HepG2 (cell line): ENCODE measurements at regions not wholly inside any gene's neighbourhood (a gene's known extent, or its start where the extent isn't known, plus 50 kb on each side); places are given as distances from the start of the nearest gene placed in this dataset.

ENCODE experiments used
- ATAC-seq: fragments of 200-7000 bp; cut with Tn5 transposase; 3 replicates; pipeline ENCODE4 v1.9.1; 2020; ENCODE audit warnings: mild to moderate bottlenecking, moderate library complexity
- BruUV-seq: library from RNA; stranded (reverse); fragments of 400-500 nt; replicated peaks from 2 replicates; lab custom pipeline; 2021; lab: Mats Ljungman, UMichigan
- CTCF ChIA-PET: fragments of 300-600 bp; formaldehyde crosslinking; extraction: SDS; loops from one replicate; lab custom pipeline; 2021; ENCODE audit warnings: low total read pairs, inconsistent platforms, low intra/inter-chr PET ratio; lab: Yijun Ruan, JAX
- POLR2A ChIA-PET: fragments of 350-600 bp; sonication (Branson Sonifier 250); formaldehyde crosslinking; loops from one replicate; lab custom pipeline; 2020; ENCODE audit warnings: antibody characterized with exemption, inconsistent platforms; lab: Yijun Ruan, JAX
- DNase-seq: peaks from one replicate; pipeline ENCODE4 v3.0.0-alpha.2; 2015; ENCODE audit warnings: low spot score
- FAIRE-seq: peaks from 3 replicates; lab custom pipeline; 2011; peaks lifted over from hg19 to GRCh38; lab: Jason Lieb, UNC
- H2AFZ ChIP-seq: one replicate; pipeline ENCODE4 v1.6.1; 2011; ENCODE audit warnings: low read length, inconsistent platforms
- H3K27ac ChIP-seq: fragments of 300-600 bp; 3 replicates; pipeline ENCODE4 v1.8.0; 2011; ENCODE audit warnings: mixed run types, mild to moderate bottlenecking, mixed read lengths, low read length, inconsistent platforms; ENCODE audit not compliant: insufficient read depth; ENCODE audit errors: extremely low read length
- H3K27me3 ChIP-seq, 2 experiments: fragments of 200-600 bp in 1 of 2; 2 replicates in 1 of 2; 3 replicates in 1 of 2; pipeline versions ENCODE4 v1.6.0 to v1.8.0; 2011; ENCODE audit warnings: low read length in 2 of 2, mild to moderate bottlenecking in 2 of 2, moderate library complexity in 2 of 2, inconsistent platforms in 1 of 2; ENCODE audit not compliant: insufficient read depth in 2 of 2, control insufficient read depth in 1 of 2
- H3K36me3 ChIP-seq, 2 experiments: fragments of 200-600 bp in 1 of 2; replicated peaks in 1 of 2; 2 replicates in 1 of 2; 3 replicates in 1 of 2; pipeline versions ENCODE4 v1.5.1 to v1.8.0; 2011; ENCODE audit warnings: low read length in 2 of 2, inconsistent platforms in 1 of 2; ENCODE audit not compliant: insufficient read depth in 2 of 2, control insufficient read depth in 1 of 2
- H3K4me1 ChIP-seq: 2 replicates; pipeline ENCODE4 v1.5.1; 2012; ENCODE audit warnings: low read length, inconsistent platforms; ENCODE audit not compliant: insufficient read depth
- H3K4me2 ChIP-seq: 2 replicates; pipeline ENCODE4 v1.6.0; 2011; ENCODE audit warnings: low read depth, low read length, inconsistent platforms
- H3K4me3 ChIP-seq, 3 experiments: fragments of 200-600 bp in 1 of 3; sonication (generic), shearing (Covaris generic) in 1 of 3; replicated peaks in 1 of 3; 2 replicates each; pipeline ENCODE4 v1.5.1; 2011 to 2016; ENCODE audit warnings: low read length in 3 of 3, inconsistent platforms in 2 of 3, low read depth in 2 of 3, mild to moderate bottlenecking in 2 of 3, control low read depth in 1 of 3, mixed read lengths in 1 of 3; ENCODE audit not compliant: insufficient read depth in 1 of 3
- H3K79me2 ChIP-seq: one replicate; pipeline ENCODE4 v1.6.1; 2011; ENCODE audit warnings: low read length, inconsistent platforms; ENCODE audit not compliant: insufficient read depth
- H3K9ac ChIP-seq: 2 replicates; pipeline ENCODE4 v1.6.0; 2011; ENCODE audit warnings: mild to moderate bottlenecking, low read depth, low read length, inconsistent platforms; ENCODE audit not compliant: insufficient read depth
- H3K9me3 ChIP-seq: 2 replicates; pipeline ENCODE4 v1.5.1; 2012; ENCODE audit warnings: mild to moderate bottlenecking, low read length
- H4K20me1 ChIP-seq: 2 replicates; pipeline ENCODE4 v1.6.0; 2011; ENCODE audit warnings: inconsistent platforms, mild to moderate bottlenecking, low read length, moderate library complexity; ENCODE audit not compliant: insufficient read depth
- ARHGAP35 ChIP-seq: sonication (generic); formaldehyde crosslinking; IDR thresholded peaks from 2 replicates; pipeline ENCODE4 v1.9.0; 2022; ENCODE audit warnings: mild to moderate bottlenecking, inconsistent platforms, moderate library complexity, missing genetic modification reagents, borderline replicate concordance
- FOXM1 ChIP-seq: sonication (generic); formaldehyde crosslinking; IDR thresholded peaks from 2 replicates; pipeline ENCODE4 v1.5.0; 2020; ENCODE audit warnings: missing genetic modification reagents
- HDAC1 ChIP-seq: sonication (generic); formaldehyde crosslinking; IDR thresholded peaks from 2 replicates; pipeline ENCODE4 v1.5.1; 2020; ENCODE audit warnings: mild to moderate bottlenecking, missing genetic modification reagents
- HOXA3 ChIP-seq: sonication (generic); formaldehyde crosslinking; IDR thresholded peaks from 2 replicates; pipeline ENCODE4 v1.5.0; 2020; ENCODE audit warnings: missing genetic modification reagents
- HOXA9 ChIP-seq: sonication (generic); formaldehyde crosslinking; IDR thresholded peaks from 2 replicates; pipeline ENCODE4 v1.8.1; 2022; ENCODE audit warnings: missing genetic modification reagents, mild to moderate bottlenecking, moderate library complexity, borderline replicate concordance
- KDM5B ChIP-seq: sonication (generic); formaldehyde crosslinking; IDR thresholded peaks from 2 replicates; pipeline ENCODE4 v1.4.0; 2020; ENCODE audit warnings: missing genetic modification reagents, mild to moderate bottlenecking, borderline replicate concordance
- MAFG ChIP-seq: sonication (generic); formaldehyde crosslinking; IDR thresholded peaks from 2 replicates; pipeline ENCODE4 v1.5.1; 2020; ENCODE audit warnings: mild to moderate bottlenecking, missing genetic modification reagents
- NFIC ChIP-seq: IDR thresholded peaks from 2 replicates; pipeline ENCODE4 v1.6.1; 2012; ENCODE audit warnings: mild to moderate bottlenecking, low read length, inconsistent platforms
- POGZ ChIP-seq: sonication (generic); formaldehyde crosslinking; IDR thresholded peaks from 2 replicates; pipeline ENCODE4 v1.4.0; 2020; ENCODE audit warnings: mild to moderate bottlenecking, missing genetic modification reagents
- POLR2G ChIP-seq: fragments of 200-400 bp; formaldehyde crosslinking; IDR thresholded peaks from 2 replicates; pipeline ENCODE4 v1.6.1; 2018; ENCODE audit warnings: mild to moderate bottlenecking, low read depth, low read length, moderate library complexity
- RCOR2 ChIP-seq: IDR thresholded peaks from 2 replicates; pipeline ENCODE4 v1.6.1; 2016; ENCODE audit warnings: missing biosample characterization, missing genetic modification reagents
- SMARCC2 ChIP-seq: fragments of 450-650 bp; IDR thresholded peaks from 2 replicates; pipeline ENCODE4 v1.6.1; 2017; ENCODE audit warnings: antibody characterized with exemption, mild to moderate bottlenecking
- ZBTB1 ChIP-seq: sonication (generic); formaldehyde crosslinking; IDR thresholded peaks from 2 replicates; pipeline ENCODE4 v1.4.0; 2020; ENCODE audit warnings: missing genetic modification reagents, borderline replicate concordance
- ZNF431 ChIP-seq: sonication (generic); formaldehyde crosslinking; IDR thresholded peaks from 2 replicates; pipeline ENCODE4 v1.9.0; 2022; ENCODE audit warnings: missing genetic modification reagents, low read depth, mild to moderate bottlenecking, borderline replicate concordance
- ZNF598 ChIP-seq: sonication (generic); formaldehyde crosslinking; IDR thresholded peaks from 2 replicates; pipeline ENCODE4 v1.5.1; 2020; ENCODE audit warnings: mild to moderate bottlenecking, missing genetic modification reagents, borderline replicate concordance
- WGBS: methylation state at CpG from one replicate; pipeline ENCODE4 v1.1.6; 2017; ENCODE audit warnings: low lambda C conversion rate; 5-methylcytosine and 5-hydroxymethylcytosine counted together
- in situ Hi-C: cut with HindIII; loops from 2 replicates; pipeline ENCODE4 v1.10.0; 2017; ENCODE audit warnings: low pct_unique_long_range_greater_than_20kb; ENCODE audit not compliant: extremely low pct_ligation_motif_present
- intact Hi-C: fragments of 100-400 bp; cut with micrococcal nuclease; formaldehyde crosslinking; loops from one replicate; pipeline ENCODE4 v1.10.0; 2022; ENCODE audit not compliant: unreplicated experiment
- TF ChIP-seq, protein P1 (sequence below): IDR thresholded peaks from 2 replicates; pipeline ENCODE4 v1.6.1; 2012; ENCODE audit warnings: low read length, improper control_type of control experiment
- TF ChIP-seq, protein P2 (sequence below): sonication (generic); formaldehyde crosslinking; IDR thresholded peaks from 2 replicates; pipeline ENCODE4 v1.4.0; 2020; ENCODE audit warnings: missing genetic modification reagents
- TF ChIP-seq, protein P3 (sequence below): sonication (generic); formaldehyde crosslinking; conservative IDR thresholded peaks from 2 replicates; pipeline ENCODE4 v1.8.1; 2023; ENCODE audit warnings: missing genetic modification reagents

DNA sequence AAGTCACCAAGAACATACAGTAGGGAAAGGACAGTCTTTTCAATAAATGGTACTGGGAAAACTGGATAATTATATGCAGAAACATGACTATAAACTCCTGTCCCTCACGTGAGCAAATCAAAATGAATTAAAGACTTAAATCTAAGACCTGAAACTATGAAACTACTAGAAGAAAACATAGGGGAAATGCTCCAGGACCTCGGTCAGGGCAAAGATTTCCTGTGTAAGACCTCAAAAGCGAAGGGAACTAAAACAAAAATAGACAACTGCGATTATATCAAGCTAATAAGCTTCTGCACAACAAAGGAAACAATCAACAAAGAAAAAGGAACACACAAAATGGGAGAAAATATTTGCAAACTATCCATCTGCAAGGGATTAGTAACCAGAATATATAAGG is 62.7 kb downstream of the CRYGS start:
- DNase-seq (no peak), ATAC-seq (no peak), FAIRE-seq (no peak)
- Histone ChIP-seq H2AFZ (no peak overlapping the region), H3K4me1 (no peaks in the 10 kb centered on the region), H3K9me3 (no peaks in the 10 kb centered on the region), H4K20me1 (no peaks in the 10 kb centered on the region), H3K9ac (no peak overlapping the region), H3K4me2 (no peak overlapping the region), H3K79me2 (no peaks in the 10 kb centered on the region), H3K4me3 (no peak overlapping the region), H3K27me3 (peaks cover 3 to 5% of the 10 kb centered on the region in 2 experiments; a peak in 2 of 5 replicates), H3K36me3 (no peaks in the 10 kb centered on the region), H3K27ac (no peak overlapping the region)
- WGBS: 38% methylated on average over 4 of the region's 4 CpGs
- in situ Hi-C loops (no loop called here), intact Hi-C loops (loop anchor here (5.0 kb wide), 1 partner anchor 1011 kb away; no protein-coding TSS in a partner anchor)
- POLR2A ChIA-PET: no interaction called here
- TF ChIP-seq FOXM1 (CRISPR knock-in tag) (no peak), KDM5B (no peak), HOXA9 (CRISPR knock-in tag) (no peak), HOXA3 (CRISPR knock-in tag) (no peak), ARHGAP35 (no peak), MAFG (CRISPR knock-in tag) (no peak), HDAC1 (CRISPR knock-in tag) (no peak), POLR2G (no peak), POGZ (CRISPR knock-in tag) (no peak), SMARCC2 (no peak), NFIC (no peak), ZNF431 (CRISPR knock-in tag) (no peak), RCOR2 (CRISPR knock-in tag) (no peak), ZNF598 (CRISPR knock-in tag) (no peak), ZBTB1 (CRISPR knock-in tag) (no peak)
- TF ChIP-seq, protein P1, sequence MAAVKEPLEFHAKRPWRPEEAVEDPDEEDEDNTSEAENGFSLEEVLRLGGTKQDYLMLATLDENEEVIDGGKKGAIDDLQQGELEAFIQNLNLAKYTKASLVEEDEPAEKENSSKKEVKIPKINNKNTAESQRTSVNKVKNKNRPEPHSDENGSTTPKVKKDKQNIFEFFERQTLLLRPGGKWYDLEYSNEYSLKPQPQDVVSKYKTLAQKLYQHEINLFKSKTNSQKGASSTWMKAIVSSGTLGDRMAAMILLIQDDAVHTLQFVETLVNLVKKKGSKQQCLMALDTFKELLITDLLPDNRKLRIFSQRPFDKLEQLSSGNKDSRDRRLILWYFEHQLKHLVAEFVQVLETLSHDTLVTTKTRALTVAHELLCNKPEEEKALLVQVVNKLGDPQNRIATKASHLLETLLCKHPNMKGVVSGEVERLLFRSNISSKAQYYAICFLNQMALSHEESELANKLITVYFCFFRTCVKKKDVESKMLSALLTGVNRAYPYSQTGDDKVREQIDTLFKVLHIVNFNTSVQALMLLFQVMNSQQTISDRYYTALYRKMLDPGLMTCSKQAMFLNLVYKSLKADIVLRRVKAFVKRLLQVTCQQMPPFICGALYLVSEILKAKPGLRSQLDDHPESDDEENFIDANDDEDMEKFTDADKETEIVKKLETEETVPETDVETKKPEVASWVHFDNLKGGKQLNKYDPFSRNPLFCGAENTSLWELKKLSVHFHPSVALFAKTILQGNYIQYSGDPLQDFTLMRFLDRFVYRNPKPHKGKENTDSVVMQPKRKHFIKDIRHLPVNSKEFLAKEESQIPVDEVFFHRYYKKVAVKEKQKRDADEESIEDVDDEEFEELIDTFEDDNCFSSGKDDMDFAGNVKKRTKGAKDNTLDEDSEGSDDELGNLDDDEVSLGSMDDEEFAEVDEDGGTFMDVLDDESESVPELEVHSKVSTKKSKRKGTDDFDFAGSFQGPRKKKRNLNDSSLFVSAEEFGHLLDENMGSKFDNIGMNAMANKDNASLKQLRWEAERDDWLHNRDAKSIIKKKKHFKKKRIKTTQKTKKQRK: no peak
- TF ChIP-seq, protein P2, sequence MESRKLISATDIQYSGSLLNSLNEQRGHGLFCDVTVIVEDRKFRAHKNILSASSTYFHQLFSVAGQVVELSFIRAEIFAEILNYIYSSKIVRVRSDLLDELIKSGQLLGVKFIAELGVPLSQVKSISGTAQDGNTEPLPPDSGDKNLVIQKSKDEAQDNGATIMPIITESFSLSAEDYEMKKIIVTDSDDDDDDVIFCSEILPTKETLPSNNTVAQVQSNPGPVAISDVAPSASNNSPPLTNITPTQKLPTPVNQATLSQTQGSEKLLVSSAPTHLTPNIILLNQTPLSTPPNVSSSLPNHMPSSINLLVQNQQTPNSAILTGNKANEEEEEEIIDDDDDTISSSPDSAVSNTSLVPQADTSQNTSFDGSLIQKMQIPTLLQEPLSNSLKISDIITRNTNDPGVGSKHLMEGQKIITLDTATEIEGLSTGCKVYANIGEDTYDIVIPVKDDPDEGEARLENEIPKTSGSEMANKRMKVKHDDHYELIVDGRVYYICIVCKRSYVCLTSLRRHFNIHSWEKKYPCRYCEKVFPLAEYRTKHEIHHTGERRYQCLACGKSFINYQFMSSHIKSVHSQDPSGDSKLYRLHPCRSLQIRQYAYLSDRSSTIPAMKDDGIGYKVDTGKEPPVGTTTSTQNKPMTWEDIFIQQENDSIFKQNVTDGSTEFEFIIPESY: no peak
- TF ChIP-seq, protein P3, sequence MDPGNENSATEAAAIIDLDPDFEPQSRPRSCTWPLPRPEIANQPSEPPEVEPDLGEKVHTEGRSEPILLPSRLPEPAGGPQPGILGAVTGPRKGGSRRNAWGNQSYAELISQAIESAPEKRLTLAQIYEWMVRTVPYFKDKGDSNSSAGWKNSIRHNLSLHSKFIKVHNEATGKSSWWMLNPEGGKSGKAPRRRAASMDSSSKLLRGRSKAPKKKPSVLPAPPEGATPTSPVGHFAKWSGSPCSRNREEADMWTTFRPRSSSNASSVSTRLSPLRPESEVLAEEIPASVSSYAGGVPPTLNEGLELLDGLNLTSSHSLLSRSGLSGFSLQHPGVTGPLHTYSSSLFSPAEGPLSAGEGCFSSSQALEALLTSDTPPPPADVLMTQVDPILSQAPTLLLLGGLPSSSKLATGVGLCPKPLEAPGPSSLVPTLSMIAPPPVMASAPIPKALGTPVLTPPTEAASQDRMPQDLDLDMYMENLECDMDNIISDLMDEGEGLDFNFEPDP (CRISPR knock-in tag): no peak
- CTCF ChIA-PET: no interaction called here
- no TSS peak for BruUV-seq
